GM21447 (cell line): ENCODE measurements at regions not wholly inside any gene's neighbourhood (a gene's known extent, or its start where the extent isn't known, plus 50 kb on each side); places are given as distances from the start of the nearest gene placed in this dataset.
A peak's percentile ranks its signal among the peaks of the same experiment; 100 is the strongest.
"Not testable (repeated sequence)": the region's sequence is repeated elsewhere in the genome, so short reads cannot be mapped to it uniquely, and the experiment has no call there.

ENCODE experiments used
- ATAC-seq: cut with Tn5 transposase; IDR thresholded peaks from one replicate; pipeline ENCODE4 v1.9.1; 2021; ENCODE audit not compliant: unreplicated experiment

DNA sequence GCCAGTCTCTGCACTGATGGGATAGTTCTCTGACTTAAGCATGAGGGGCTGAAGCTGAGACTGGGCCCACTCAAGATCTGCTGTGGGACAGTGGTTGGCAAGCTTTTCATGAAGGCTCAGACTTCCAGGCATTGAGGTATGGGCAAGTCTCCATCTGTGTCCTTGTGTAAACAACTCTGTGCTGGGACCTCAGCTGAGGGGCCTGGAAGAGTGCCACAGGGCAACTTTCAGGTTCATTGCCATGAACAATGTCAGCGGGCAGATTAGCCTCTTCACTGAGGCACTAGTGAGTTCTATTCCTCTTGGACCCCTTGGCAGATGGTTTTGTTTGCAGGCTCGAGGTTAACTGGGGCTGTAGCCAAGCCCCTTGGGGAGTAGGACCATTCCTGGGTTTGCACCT lies 127.1 kb downstream of the MRPS30 start:
- no peak for ATAC-seq

DNA sequence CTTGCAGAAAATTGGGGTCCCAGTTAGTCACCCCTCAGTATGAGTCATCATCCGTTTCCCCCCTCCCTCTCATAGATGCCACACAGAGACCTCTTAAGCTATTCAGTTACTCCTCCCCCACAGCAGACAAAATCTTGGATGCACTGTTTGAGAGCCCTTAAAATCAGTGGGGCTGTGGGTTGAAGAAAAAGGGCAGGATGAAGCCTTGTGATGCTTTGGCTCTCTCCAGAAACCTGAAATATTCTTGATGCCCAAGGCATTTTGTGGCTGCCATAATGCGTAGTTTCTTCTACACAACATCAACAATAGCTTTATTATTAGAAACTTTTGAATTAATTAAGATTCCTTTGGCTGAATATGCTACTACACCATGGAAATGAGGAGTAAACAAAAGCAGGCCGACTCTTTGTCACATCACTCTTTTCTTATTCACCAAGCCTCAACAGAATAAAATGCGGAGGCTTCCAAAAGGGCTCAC lies 133.8 kb downstream of the MRPS30 start:
- ATAC-seq = no peak

DNA sequence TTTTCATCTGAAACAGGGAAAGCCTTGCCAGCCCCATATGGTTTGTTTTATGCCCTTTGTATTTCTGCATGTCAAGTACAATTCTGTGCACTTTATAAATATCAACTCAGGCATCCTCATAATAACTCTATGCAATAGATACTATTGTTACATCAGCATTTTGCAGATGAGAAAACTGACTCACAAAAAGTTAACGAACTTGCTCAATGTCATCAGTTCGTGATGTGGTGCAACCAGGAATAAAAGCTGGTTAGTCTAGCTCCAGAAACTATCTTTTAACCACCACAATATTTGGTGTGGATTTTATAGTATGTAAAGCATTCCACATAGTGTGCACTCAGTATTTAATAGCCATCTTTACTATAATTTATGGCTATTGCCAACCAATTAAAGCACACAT lies 134.9 kb downstream of the MRPS30 start:
- no peak for ATAC-seq

DNA sequence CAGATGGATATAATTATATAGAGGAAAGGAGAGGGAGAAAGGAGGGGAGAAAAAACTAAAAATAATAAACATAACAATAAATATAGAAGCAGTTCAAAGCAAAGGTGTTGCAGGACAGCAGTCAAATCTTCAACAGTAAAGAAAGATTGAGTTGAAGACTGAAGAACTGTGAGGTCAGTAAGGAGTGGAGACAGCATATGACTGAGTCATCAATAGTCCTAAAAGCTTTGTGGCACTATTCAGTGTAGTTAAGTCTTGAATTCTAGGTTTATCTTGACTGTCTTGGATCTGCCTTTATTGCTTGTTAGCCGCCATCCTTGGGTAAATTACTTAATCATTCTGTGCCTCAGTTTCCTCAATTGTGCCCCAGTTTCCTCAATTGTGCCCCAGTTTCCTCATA lies 137.0 kb downstream of the MRPS30 start:
- ATAC-seq = no peak

DNA sequence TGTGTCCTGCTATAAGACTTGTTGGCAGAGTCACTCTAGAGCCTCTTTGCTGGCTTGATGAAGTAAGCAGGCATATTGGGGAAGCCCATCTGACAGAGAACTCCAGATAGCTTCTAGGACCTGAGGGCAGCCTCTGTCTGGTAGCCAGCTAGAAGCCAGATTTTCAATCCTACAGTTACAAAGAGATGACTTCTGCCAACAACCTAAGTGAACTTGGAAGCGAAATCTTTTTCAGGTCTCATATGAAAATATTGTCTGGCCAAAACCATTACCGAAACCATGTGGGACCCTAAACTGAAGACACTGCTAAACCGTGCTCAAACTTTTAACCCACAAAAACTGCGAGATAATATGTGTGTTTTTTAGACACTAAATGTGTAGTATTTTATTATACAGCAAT lies 140.9 kb downstream of the MRPS30 start:
- no peak for ATAC-seq

DNA sequence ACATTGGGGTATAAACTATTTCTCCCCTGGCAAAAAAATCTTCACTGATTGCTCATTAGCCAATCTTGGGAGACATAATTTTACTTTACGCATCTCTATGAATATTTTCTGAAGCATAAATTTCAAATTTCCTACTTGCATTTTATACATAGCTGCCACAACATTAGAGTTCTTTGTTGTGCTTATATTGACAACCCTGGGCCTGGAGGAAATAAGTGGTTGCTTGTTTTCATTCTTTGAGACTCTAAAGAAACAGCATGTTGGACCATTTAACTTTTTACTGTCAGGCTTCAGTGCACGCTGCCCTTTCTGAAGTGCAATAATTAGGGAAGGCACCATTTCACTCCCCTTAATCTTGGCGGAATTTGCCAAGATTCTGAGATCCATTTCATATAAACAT lies 142.6 kb downstream of the MRPS30 start:
- no peak for ATAC-seq

DNA sequence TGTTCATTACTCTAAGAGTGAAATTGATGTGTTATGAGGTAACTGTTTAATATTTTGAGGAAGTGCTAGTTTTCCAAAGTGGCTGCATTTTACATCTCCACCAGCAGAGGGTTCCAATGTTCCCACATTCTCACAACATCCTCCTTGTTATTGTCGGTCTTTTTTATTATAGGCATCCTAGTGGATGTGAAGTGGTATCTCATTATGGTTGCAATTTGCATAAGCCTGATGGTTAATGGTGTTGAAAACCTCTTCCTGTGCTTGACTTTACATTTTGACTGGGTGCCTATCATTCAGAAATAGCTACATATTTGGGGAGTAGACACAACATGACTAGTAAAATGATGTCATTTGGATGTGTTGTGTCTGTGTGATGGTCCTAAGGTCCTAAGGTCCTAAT lies 143.6 kb downstream of the MRPS30 start:
- ATAC-seq = peak; percentile 86

DNA sequence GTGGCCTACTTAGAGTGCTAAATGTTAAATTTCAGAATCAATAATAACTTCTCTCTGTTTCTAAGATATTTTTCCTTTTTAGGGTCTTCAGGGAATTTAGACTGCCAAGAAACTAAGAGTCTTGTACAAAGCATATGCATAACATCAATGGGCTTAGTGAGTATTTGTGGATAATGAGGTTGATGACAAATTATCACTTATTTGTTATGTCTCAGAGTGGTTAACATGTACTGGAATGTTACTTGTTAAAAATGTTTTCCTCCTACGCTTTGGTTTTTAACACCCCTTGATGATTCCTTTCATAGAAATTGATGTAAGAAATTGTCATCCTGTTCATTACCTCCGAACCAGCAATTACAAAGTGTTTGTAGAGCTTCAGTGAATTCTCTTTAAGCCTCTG lies 144.3 kb downstream of the MRPS30 start:
- ATAC-seq = no peak

DNA sequence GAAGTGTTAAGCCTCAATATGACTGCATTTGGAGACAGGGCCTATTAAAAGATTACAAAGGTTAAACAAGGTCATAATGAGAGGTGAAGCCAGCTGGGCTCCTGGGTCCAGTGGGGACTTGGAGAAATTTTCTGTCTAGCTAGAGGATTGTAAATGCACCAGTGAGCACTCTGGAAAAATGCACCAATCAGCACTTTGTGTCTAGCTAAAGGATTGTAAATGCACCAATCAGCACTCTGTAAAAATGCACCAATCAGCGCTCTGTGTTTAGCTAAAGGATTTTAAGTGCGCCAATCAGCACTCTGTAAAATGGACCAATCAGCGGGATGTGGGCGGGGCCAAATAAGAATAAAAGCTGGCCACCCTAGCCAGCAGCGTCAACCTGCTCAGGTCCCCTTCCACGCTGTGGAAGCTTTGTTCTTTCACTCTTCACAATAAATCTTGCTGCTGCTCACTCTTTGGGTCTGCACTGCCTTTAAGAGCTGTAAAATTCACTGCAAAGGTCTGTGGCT lies 150.3 kb downstream of the MRPS30 start:
- ATAC-seq = not testable (repeated sequence)

DNA sequence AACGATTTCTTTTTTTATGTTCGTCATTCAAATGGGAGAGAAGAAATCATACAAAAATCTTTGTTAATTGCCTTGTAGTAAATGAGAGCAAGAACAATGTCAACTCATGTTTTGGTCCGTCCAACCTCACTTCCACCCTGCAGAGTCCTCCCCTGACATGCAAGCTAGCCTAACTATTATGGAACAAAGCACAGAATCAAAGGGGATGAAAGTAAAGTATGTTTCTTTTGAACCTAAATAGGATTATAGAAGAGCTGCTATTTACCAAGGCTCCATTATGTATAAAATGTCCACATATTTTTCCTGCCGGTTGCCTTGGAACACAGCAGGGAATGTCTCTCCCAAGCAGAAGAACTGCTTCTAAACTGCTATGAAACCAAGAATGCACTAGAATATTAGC lies 161.1 kb downstream of the MRPS30 start:
- no peak for ATAC-seq

DNA sequence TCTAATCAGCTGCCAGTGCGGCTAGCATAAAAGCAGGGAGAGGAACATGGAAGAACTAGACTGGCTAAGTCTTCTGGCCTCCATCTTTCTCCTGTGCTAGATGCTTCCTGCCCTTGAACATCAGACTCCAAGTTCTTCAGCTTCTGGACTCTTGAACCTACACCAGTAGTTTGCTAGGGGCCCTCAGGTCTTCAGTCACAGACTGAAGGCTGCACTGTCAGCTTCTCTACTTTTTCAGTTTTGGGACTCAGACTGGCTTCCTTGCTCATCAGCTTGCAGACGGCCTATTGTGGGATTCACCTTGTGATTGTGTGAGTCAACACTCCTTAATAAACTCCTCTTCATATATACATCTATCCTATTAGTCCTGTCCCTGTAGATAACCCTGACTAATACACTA lies 162.2 kb downstream of the MRPS30 start:
- not testable (repeated sequence) for ATAC-seq

DNA sequence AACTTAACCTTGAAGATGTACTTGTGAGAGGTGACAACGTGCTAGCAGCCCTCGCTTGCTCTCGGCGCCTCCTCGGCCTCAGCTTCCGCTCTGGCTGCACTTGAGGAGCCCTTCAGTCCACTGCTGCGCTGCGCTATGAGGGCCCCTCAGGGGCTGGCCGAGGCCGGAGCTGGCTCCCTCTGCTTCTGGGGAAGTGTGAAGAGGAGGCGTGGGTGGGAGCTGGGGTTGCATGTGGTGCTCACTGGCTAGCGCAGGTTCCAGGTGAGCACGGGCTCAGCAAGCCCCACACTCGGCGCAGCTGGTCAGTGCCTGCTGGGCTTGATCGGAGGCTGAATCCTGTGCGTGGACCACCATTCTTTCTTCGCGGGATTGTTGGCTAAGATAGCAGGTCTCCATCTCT lies 166.1 kb downstream of the MRPS30 start:
- ATAC-seq = no peak

DNA sequence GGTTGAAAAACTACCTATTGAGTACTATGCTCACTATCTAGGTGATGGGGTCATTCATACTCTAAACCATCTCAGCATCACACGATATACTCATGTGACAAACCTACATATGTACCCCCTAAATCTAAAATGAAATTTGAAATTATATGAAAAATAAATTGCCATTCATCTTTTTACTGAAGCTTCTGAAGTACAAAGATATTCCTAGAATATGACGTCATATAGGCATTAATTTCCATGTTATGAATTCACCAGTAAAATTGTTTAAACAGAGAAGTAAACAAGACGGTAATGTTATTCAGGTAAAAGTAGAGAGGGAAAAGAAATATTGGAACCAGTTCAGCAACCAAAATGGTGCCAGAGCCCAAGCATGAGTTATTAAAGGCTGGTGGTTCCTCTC lies 173.0 kb downstream of the MRPS30 start:
- ATAC-seq = no peak

DNA sequence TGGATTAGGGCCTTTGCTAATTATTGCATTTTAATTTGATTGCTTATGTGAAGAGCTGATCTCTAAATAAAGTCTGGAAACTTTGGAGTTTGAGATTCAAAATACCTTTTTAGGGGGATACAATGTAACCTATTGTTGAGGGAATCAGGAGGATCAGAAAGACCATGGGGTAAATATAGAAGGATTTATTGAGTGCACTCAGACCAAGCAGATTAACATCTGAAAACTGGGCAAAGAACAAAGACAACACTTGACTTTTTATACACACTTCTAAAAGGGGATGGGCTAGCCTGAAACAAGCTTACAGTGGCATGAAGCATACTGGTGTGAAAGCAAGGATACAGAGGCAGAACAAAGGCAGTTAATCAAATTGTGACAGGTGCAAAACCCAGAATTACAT lies 174.3 kb downstream of the MRPS30 start:
- ATAC-seq = no peak

DNA sequence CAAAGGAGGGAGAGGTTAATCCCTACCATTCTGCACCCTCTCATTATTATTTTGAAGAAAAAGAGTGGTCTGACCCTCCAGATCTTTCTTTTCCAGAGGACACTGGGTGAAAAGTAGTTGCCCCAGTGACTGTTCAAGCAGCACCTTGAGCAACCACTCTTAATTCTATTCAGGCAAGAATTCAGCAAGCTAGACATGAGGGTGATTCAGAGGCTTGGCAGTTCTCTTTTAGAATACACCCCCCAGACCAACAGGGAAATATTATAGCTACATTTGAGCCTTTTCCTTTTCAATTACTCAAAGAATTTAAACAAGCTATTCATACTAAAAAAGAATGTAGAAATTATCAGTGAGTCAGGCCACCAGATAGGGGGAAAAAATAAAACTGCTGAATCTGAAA lies 178.3 kb downstream of the MRPS30 start:
- no peak for ATAC-seq

DNA sequence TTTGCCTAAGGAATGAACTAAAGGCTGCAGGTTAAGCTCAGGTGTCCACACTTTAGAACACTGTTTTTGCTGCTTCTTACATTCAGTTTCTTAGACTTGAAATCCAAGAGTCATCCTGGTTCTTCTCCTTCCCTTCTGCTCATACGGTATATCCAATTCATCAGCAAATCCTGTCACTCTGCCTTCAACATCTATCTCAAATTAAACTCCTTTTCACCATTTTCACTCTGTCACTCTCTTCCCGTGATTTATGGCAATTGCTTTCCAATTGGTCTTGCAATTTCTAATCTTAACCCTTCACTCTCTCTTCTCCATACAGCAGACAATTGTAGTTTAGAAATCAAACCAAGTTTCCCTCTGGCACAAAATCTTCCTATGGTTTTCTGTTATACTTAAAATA lies 182.9 kb downstream of the MRPS30 start:
- no peak for ATAC-seq

DNA sequence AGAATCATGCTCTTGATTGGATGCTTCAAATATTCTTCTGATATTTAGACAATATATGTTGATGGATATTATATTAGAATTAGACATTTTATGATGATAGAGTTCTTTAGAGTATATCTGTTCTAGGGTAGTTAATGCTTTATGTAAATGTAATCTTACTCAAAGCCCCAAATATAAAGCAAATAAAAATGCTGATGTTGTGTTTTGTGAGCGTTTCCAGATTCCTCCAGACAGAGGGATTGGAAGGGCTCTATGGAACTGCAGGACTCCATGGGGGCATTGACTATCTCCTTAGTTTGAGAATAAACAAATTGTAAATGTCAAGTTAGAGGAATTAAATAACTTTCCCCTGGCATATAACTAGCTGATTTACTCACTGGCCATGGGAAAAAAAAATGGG lies 184.5 kb downstream of the MRPS30 start:
- no peak for ATAC-seq

DNA sequence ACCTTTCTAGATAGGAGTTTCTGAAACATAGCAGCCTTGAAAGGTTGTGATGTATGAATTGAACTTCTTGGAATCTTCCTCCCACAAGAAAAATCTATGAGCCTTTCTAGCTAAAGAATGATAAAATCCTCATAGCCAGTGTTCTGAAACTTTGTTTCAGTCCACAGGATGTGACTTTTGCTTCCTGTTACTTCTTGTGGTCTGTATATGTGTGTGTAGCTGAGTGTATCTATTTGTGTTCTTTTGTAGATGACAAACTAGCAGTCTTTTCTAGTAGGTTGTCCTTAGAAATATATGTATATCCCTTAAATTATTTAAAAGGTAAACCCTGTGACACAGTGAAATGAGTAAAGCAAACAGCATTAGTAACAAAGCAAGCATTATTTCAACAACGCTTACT lies 188.8 kb downstream of the MRPS30 start:
- no peak for ATAC-seq

DNA sequence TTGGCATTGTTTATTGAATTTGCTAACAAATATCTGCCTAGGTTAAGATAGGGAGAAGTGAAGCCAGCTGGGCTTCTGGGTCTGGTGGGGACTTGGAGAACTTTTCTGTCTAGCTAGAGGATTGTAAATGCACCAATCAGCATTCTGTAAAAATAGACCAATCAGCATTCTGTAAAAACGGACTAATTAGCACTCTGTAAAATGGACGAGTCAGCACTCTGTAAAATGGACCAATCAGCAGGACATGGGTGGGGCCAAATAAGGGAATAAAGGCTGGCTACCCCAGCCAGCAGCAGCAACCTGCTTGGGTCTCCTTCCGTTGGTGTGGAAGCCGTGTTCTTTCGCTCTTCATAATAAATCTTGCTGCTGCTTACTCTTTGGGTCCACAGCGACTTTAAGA lies 198.4 kb downstream of the MRPS30 start:
- ATAC-seq = not testable (repeated sequence)

DNA sequence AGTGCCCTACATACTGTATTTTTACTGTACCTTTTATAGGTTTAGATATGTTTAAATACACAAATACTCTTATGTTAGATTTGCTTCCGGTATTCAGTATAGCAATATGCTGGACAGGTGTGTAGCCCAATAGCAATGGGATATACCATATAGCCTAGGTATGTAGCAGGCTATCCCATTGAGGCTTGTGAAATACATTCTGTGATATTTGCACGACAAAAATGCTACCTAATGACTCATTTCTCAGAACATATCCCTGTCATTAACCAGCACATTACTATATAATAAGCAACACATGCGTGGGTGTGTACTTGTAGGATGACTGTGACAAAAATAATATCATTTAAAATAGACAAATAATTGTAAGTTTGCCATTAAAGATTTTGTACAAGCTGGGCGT lies 208.8 kb downstream of the MRPS30 start:
- ATAC-seq = no peak

DNA sequence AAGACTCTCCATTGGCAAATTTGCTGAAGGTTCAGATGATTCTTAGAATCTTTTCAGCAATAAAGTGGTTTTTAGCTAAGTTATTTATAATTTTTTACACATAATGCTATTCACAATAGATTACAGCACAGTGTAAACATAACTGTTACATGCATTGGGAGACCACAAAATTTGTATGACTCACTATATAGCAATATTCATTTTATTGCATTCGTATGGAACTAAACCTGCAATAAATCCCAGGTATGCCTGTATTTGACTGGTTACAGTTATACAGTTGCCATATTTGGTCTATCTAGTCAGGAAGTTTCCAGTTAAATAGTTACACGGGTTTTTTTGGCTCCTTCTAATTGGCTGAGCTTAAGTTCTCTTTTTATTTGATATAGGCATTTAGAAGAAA lies 220.8 kb downstream of the MRPS30 start:
- ATAC-seq = no peak

DNA sequence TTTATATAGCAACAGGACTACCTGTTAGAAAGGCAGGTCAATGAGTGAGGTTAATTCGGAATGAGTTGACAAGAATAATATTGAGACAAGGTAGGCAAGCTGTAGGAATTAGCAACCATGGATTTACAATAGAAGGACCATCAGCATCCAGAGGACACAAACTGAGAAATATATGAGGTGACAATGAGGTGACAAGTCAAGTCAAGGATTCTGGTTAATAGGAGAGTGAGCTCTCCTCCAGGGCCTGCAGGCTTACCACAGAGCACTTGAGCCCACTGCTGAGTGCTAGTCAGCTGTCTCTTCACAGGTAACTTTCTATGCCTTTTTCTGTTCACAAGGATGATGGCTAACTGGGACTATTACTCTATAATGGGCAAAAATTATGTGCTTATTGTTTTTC lies 227.2 kb downstream of the MRPS30 start:
- no peak for ATAC-seq

DNA sequence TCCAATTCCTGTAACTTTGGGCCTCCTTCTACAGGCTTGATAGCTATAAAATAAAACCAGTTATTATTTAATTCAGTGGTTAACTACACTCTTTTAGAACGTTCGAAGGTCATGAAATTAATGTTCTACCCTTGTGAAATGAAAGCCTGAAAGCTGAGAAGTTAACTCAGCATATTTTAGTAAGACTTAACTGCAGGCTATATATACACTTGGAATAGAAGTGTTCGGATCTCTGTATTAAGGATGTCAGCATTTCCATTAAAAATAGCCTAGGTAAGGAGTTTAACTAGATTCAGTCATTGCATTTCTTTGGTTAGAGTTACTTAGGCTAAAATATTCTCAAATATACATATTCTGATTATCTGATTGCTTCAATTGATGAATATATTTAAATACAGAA lies 229.2 kb downstream of the MRPS30 start:
- no peak for ATAC-seq
